UCSD-AML1 (cell line): ENCODE measurements at regions not wholly inside any gene's neighbourhood (a gene's known extent, or its start where the extent isn't known, plus 50 kb on each side); places are given as distances from the start of the nearest gene placed in this dataset.

ENCODE experiments used
- DNase-seq: peaks from one replicate; lab custom pipeline; 2025; ENCODE audit not compliant: unreplicated experiment; lab: John Stamatoyannopoulos, UW

- DNase-seq: no peak
Measured at GRCh38 chr5:50963971-50964745, 297.7 kb downstream of the PARP8 start.

- no peak for DNase-seq
Measured at GRCh38 chr5:50964746-50965653, 298.6 kb downstream of the PARP8 start.

- no peak for DNase-seq
Measured at GRCh38 chr5:50965654-50966375, 299.4 kb downstream of the PARP8 start.

GRCh38 chr5:50967009-50967562 lies 300.6 kb downstream of the PARP8 start:
- DNase-seq: no peak

GRCh38 chr5:50967563-50968355 lies 301.3 kb downstream of the PARP8 start:
- no peak for DNase-seq

GRCh38 chr5:50968356-50969149 lies 302.1 kb downstream of the PARP8 start:
- DNase-seq: no peak

- no peak for DNase-seq
Measured at GRCh38 chr5:50969151-50970031, 303.0 kb downstream of the PARP8 start.

GRCh38 chr5:50975840-50976239 lies 309.4 kb downstream of the PARP8 start:
- no peak for DNase-seq

- no peak for DNase-seq
Measured at GRCh38 chr5:50978924-50979323, 312.5 kb downstream of the PARP8 start.

GRCh38 chr5:50984640-50985039 lies 318.2 kb downstream of the PARP8 start:
- no peak for DNase-seq

GRCh38 chr5:50990296-50990924 lies 324.0 kb downstream of the PARP8 start:
- DNase-seq: no peak

GRCh38 chr5:50995285-50995942 lies 329.0 kb downstream of the PARP8 start:
- no peak for DNase-seq

GRCh38 chr5:51001227-51001923 lies 334.9 kb downstream of the PARP8 start:
- no peak for DNase-seq

GRCh38 chr5:51002368-51002767 lies 335.9 kb downstream of the PARP8 start:
- DNase-seq: no peak

- no peak for DNase-seq
Measured at GRCh38 chr5:51013036-51013435, 346.6 kb downstream of the PARP8 start.

GRCh38 chr5:51018423-51018822 lies 352.0 kb downstream of the PARP8 start:
- DNase-seq: no peak

GRCh38 chr5:51024263-51024662 lies 357.8 kb downstream of the PARP8 start:
- DNase-seq: no peak
